ENCODE measurements at regions not wholly inside any gene's neighbourhood (a gene's known extent, or its start where the extent isn't known, plus 50 kb on each side); places are given as distances from the start of the nearest gene placed in this dataset.

DNA sequence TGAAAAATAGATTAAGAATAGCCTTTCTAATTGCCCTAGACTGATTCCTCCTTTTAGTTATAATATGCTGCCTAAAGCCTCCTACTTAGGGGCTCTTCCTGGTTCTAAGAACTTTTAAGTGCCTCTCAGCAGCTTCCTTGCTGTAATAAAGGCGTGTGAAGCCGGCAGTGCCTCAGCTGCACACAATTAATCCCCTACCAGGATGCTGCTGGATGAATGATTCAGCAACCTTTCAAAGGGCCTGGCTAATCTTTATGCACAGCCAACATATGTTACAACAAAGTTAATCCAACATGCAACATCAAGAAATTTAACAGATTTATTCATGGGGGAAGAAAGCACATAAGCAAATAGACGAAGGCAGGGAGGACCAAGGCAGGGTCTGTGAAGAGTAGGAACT lies 145.2 kb downstream of the PMP22 start:
- no peaks in the 10 kb centered on the region for H3K4me1 Mint-ChIP-seq (ENCODE audit: low read depth)
- H3K36me3 Mint-ChIP-seq (ENCODE audit: insufficient read depth): peaks cover 4% of the 10 kb centered on the region
- H3K27me3 Mint-ChIP-seq: peaks cover 30% of the 10 kb centered on the region
- no peak overlapping the region for H3K27ac Mint-ChIP-seq
- no peak for TF ChIP-seq CTCF (IDR thresholded peaks at IDR 0.05; ENCODE audit: unreplicated experiment)
- no peak overlapping the region for H3K4me3 Mint-ChIP-seq (ENCODE audit: low read depth)
- DNase-seq (ENCODE audit: low spot score, unreplicated experiment): no peak
- H3K9me3 Mint-ChIP-seq (ENCODE audit: low read depth): peaks cover 8% of the 10 kb centered on the region

DNA sequence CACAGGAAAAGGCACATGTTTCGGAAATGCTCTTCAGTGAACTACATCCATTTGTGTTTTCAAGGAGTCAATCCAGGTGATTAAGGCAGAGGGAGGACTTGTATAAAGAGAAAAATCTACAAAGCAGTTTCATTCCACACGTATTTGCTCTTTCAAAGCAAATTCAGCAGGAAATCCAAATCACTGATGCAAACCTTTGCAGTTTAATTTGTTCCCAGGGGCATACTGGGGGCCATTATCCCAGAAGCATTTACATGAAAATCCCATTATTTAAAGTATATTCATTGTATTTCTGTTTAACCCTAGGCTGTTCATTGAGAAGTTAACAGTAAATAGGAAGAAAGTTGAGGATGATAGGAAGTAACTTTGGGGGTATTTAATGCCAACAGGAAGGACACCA lies 147.9 kb downstream of the PMP22 start:
- Mint-ChIP-seq H3K4me1 (ENCODE audit: low read depth) (peaks cover 11% of the 10 kb centered on the region), H3K9me3 (ENCODE audit: low read depth) (peaks cover 8% of the 10 kb centered on the region), H3K4me3 (ENCODE audit: low read depth) (no peak overlapping the region), H3K27me3 (peaks cover 18% of the 10 kb centered on the region), H3K36me3 (ENCODE audit: insufficient read depth) (peaks cover 4% of the 10 kb centered on the region), H3K27ac (no peak overlapping the region)
- TF ChIP-seq CTCF (IDR thresholded peaks at IDR 0.05; ENCODE audit: unreplicated experiment): no peak
- no peak for DNase-seq (ENCODE audit: low spot score, unreplicated experiment)

DNA sequence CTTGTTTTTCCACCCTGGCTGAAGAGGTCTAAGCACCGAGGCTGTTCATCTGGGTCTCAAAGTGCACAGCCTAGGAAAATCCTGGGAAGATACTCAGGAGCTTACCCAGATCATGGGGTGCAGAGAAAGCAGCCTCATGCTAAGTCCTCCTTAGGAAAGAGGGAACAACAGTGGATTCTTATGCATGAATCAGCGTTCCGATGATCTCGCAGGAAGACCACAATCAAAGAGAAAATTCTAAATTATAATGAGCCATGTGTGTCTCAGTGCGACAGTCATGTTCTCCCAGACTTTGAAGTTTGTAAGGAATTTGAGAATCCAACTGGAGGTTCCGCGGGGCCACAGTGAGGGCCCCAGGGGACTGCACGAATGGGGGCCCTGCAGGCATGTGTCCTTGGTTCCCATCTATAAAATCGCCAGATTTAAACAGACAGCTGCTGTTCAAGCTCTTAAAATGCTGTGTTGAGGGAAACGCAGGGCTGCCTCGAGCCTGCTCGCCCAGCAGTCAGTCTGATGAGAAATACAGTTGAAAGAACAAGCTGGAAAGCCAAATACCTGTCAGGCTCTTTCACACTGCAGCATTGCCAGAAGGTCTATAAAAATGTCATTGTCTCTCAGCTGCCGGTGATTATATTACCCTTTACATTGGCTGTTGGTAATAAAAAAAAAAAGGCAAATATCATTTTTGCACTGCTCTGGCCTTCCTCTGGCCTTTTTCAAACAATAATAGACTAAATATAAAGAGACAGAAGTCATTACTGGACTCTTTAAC lies 152.1 kb downstream of the PMP22 start:
- Mint-ChIP-seq H3K4me3 (ENCODE audit: low read depth) (no peak overlapping the region), H3K27me3 (peaks cover 4% of the 10 kb centered on the region), H3K36me3 (ENCODE audit: insufficient read depth) (peaks cover 4% of the 10 kb centered on the region), H3K9me3 (ENCODE audit: low read depth) (peaks cover 8% of the 10 kb centered on the region), H3K4me1 (ENCODE audit: low read depth) (peaks cover 11% of the 10 kb centered on the region), H3K27ac (no peak overlapping the region)
- TF ChIP-seq CTCF (IDR thresholded peaks at IDR 0.05; ENCODE audit: unreplicated experiment): no peak
- no peak for DNase-seq (ENCODE audit: low spot score, unreplicated experiment)

DNA sequence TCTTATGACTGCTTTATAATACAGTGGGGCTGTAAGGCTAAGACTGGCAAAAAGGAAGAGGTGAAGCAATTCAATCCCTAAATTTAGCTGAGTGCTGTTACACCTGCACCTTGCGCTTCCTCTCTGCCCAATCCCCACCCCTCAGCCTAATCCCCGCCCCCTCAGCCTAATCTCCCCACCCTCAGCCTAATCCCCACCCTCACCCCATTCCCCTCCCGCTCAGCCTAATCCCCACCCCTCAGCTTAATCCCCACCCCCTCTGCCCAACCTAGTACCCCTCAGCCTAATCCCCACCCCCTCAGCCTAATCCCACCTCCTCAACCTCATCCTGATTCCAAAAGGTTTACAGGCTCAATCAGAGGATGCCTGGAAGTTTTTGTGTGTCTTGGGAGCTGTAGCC lies 155.5 kb downstream of the PMP22 start:
- Mint-ChIP-seq H3K4me3 (ENCODE audit: low read depth) (no peak overlapping the region), H3K9me3 (ENCODE audit: low read depth) (no peaks in the 10 kb centered on the region), H3K4me1 (ENCODE audit: low read depth) (peaks cover 11% of the 10 kb centered on the region), H3K27ac (no peak overlapping the region), H3K36me3 (ENCODE audit: insufficient read depth) (no peaks in the 10 kb centered on the region), H3K27me3 (no peaks in the 10 kb centered on the region)
- no peak for TF ChIP-seq CTCF (IDR thresholded peaks at IDR 0.05; ENCODE audit: unreplicated experiment)
- no peak for DNase-seq (ENCODE audit: low spot score, unreplicated experiment)

DNA sequence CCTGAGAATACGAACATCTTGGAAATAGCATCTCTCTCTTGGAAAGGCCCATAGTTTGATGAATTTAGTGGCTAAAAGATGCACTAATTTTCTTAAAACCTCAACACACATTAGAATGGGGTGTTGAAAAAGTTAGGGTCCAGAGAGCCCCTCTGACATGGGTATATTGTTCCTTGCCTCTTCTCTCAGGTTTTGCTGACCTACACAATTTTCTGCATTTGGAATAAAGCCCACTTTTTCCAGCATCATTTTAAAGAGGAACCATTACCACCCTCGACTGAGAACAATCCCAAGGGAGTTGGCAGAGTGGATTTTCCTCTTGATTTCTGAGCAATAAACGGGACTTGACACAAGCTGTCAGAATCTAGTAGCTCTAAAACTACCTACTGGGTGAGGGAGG lies 156.1 kb downstream of the PMP22 start:
- DNase-seq (ENCODE audit: low spot score, unreplicated experiment): no peak
- no peak overlapping the region for H3K27ac Mint-ChIP-seq
- no peak for TF ChIP-seq CTCF (IDR thresholded peaks at IDR 0.05; ENCODE audit: unreplicated experiment)
- H3K4me1 Mint-ChIP-seq (ENCODE audit: low read depth): peaks cover 10% of the 10 kb centered on the region
- no peaks in the 10 kb centered on the region for H3K9me3 Mint-ChIP-seq (ENCODE audit: low read depth)
- no peaks in the 10 kb centered on the region for H3K27me3 Mint-ChIP-seq
- H3K4me3 Mint-ChIP-seq (ENCODE audit: low read depth): no peak overlapping the region
- no peaks in the 10 kb centered on the region for H3K36me3 Mint-ChIP-seq (ENCODE audit: insufficient read depth)
